Caco-2 (cell line): ENCODE measurements at regions not wholly inside any gene's neighbourhood (a gene's known extent, or its start where the extent isn't known, plus 50 kb on each side); places are given as distances from the start of the nearest gene placed in this dataset.

Experiments
- BruUV-seq: library from RNA; stranded (reverse); fragments of 400-500 nt; replicated peaks from 2 replicates; lab custom pipeline; 2021; lab: Mats Ljungman, UMichigan
- CTCF ChIA-PET: fragments of 300-600 bp; sonication (Branson Sonifier 250); formaldehyde crosslinking; loops from one replicate; lab custom pipeline; 2022; ENCODE audit warnings: antibody characterized with exemption; lab: Charles Lee
- POLR2A ChIA-PET: fragments of 300-600 bp; sonication (Branson Sonifier 250); formaldehyde crosslinking; loops from one replicate; lab custom pipeline; 2022; ENCODE audit warnings: antibody characterized with exemption; lab: Charles Lee
- DNase-seq, 2 experiments: peaks; one replicate each; pipeline versions ENCODE4 v3.0.0 to v3.0.0-alpha.2; 2020 to 2022
- H3K27me3 ChIP-seq: replicated peaks from 2 replicates; pipeline ENCODE4 v1.6.0; 2011; ENCODE audit warnings: low read length; ENCODE audit not compliant: control insufficient read depth, insufficient read depth
- H3K36me3 ChIP-seq: 2 replicates; pipeline ENCODE4 v1.5.1; 2011; ENCODE audit warnings: low read length; ENCODE audit not compliant: control insufficient read depth, insufficient read depth
- H3K4me1 ChIP-seq: fragments of 250-450 bp; sonication (Bioruptor Pico); 2 replicates; pipeline ENCODE4 v1.5.1; 2020; ENCODE audit warnings: mild to moderate bottlenecking
- H3K4me3 ChIP-seq: 2 replicates; pipeline ENCODE4 v1.5.1; 2011; ENCODE audit warnings: low read depth, mild to moderate bottlenecking, control low read depth, low read length
- H3K9me3 ChIP-seq: fragments of 250-450 bp; sonication (Bioruptor Pico); 2 replicates; pipeline ENCODE4 v1.5.1; 2020; ENCODE audit warnings: mild to moderate bottlenecking, moderate library complexity
- H3K27ac Mint-ChIP-seq: one replicate; pipeline ENCODE4 v1.8.0; 2022; ENCODE audit warnings: mixed read lengths; ENCODE audit not compliant: unreplicated experiment
- H3K27me3 Mint-ChIP-seq: one replicate; pipeline ENCODE4 v1.8.0; 2022; ENCODE audit warnings: mixed read lengths; ENCODE audit not compliant: insufficient read depth, unreplicated experiment
- H3K36me3 Mint-ChIP-seq: one replicate; pipeline ENCODE4 v1.8.0; 2022; ENCODE audit warnings: mild to moderate bottlenecking, mixed read lengths; ENCODE audit not compliant: insufficient read depth, unreplicated experiment
- H3K4me1 Mint-ChIP-seq: one replicate; pipeline ENCODE4 v1.8.0; 2022; ENCODE audit warnings: low read depth, mixed read lengths; ENCODE audit not compliant: unreplicated experiment
- H3K4me3 Mint-ChIP-seq: one replicate; pipeline ENCODE4 v1.8.0; 2022; ENCODE audit warnings: mild to moderate bottlenecking, moderate library complexity, mixed read lengths; ENCODE audit not compliant: unreplicated experiment
- H3K9me3 Mint-ChIP-seq: one replicate; pipeline ENCODE4 v1.8.0; 2022; ENCODE audit warnings: mixed read lengths; ENCODE audit not compliant: unreplicated experiment
- intact Hi-C: fragments of 100-400 bp; cut with micrococcal nuclease; formaldehyde crosslinking; loops from one replicate; pipeline ENCODE4 v1.10.0; 2022; ENCODE audit not compliant: unreplicated experiment
- TF ChIP-seq, protein P1 (sequence below), 2 experiments: fragments of 200-600 bp in 1 of 2; IDR thresholded peaks; 1 replicate in 1 of 2; 2 replicates in 1 of 2; pipeline versions ENCODE4 v1.5.1 to v1.8.0; 2011 to 2022; ENCODE audit warnings: antibody characterized with exemption in 1 of 2, control low read depth in 1 of 2, inconsistent platforms in 1 of 2, low read depth in 1 of 2, low read length in 1 of 2, mild to moderate bottlenecking in 1 of 2, moderate library complexity in 1 of 2; ENCODE audit not compliant: insufficient read depth in 1 of 2, severe bottlenecking in 1 of 2, unreplicated experiment in 1 of 2

- TF ChIP-seq, protein P1, sequence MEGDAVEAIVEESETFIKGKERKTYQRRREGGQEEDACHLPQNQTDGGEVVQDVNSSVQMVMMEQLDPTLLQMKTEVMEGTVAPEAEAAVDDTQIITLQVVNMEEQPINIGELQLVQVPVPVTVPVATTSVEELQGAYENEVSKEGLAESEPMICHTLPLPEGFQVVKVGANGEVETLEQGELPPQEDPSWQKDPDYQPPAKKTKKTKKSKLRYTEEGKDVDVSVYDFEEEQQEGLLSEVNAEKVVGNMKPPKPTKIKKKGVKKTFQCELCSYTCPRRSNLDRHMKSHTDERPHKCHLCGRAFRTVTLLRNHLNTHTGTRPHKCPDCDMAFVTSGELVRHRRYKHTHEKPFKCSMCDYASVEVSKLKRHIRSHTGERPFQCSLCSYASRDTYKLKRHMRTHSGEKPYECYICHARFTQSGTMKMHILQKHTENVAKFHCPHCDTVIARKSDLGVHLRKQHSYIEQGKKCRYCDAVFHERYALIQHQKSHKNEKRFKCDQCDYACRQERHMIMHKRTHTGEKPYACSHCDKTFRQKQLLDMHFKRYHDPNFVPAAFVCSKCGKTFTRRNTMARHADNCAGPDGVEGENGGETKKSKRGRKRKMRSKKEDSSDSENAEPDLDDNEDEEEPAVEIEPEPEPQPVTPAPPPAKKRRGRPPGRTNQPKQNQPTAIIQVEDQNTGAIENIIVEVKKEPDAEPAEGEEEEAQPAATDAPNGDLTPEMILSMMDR (IDR thresholded peaks at IDR 0.05; ENCODE audit: insufficient read depth in 1 of 2, low read depth in 1 of 2, low read length in 1 of 2, severe bottlenecking in 1 of 2, unreplicated experiment in 1 of 2) = no peak
- no peak overlapping the region for H3K27ac Mint-ChIP-seq
- H3K4me1 Mint-ChIP-seq = peaks cover 29% of the 10 kb centered on the region
- no peaks in the 10 kb centered on the region for H3K27me3 Mint-ChIP-seq
- peaks cover 17% of the 10 kb centered on the region for H3K36me3 Mint-ChIP-seq
- ChIA-PET POLR2A (interaction anchor here (1.0 kb wide), 1 partner anchor 14 kb away, joined by 3 read pairs; a partner anchor contains a TSS), CTCF (interaction anchor here (0.5 to 0.6 kb wide), 2 partner anchors 16 to 735 kb away, joined by 3 read pairs; no protein-coding TSS in a partner anchor)
- intact Hi-C loops = no loop called here
- H3K4me1 ChIP-seq = 0 out of 2 replicates have a peak, but pooled peaks cover 6% of the 10 kb centered on the region
- H3K36me3 ChIP-seq = no peaks in the 10 kb centered on the region
- no peak for DNase-seq
- no peaks in the 10 kb centered on the region for H3K9me3 Mint-ChIP-seq
- H3K4me3 Mint-ChIP-seq = peak overlapping the region; percentile 24
- H3K27me3 ChIP-seq = no peaks in the 10 kb centered on the region
- no peaks in the 10 kb centered on the region for H3K9me3 ChIP-seq
- BruUV-seq = no TSS peak
- no peak overlapping the region for H3K4me3 ChIP-seq
These were observed 85.9 kb upstream of the PRSS16 start for GRCh38 chr6:27161603-27161945.

DNA sequence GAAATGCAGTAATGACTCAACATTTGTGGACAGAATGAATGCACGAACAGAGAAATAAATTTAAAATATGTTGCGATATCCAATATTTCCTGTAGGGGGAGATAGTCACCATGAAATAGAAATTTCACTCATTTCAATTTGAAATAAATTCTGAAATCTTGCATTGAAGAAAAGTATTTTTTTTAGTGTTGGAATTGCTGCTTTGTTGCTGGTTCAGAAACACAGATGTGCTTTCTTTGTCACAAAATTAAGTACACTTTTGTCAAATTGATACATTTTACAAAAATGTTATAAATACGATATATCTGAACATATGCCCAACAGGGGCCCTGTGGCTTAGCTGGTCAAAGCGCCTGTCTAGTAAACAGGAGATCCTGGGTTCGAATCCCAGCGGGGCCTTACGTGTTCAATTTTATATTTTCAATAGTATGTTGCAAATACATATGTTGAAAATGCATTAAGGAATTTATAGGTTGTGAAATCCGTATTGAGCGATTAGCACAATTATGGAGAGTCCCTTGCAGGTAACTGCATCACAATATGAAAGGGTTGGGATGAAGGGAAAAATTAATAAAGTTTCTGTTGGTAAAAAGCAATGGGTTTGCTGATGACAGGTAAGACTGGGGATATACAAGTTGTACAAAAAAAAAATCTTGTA is 85.4 kb upstream of the PRSS16 start:
- ChIA-PET CTCF (interaction anchor here (0.6 kb wide), 1 partner anchor 735 kb away, joined by 3 read pairs; no protein-coding TSS in a partner anchor), POLR2A (interaction anchor here (1.0 kb wide), 1 partner anchor 15 kb away, joined by 3 read pairs; a partner anchor contains a TSS)
- H3K36me3 Mint-ChIP-seq = peaks cover 17% of the 10 kb centered on the region
- peaks cover 24% of the 10 kb centered on the region for H3K4me1 Mint-ChIP-seq
- intact Hi-C loops = no loop called here
- no peaks in the 10 kb centered on the region for H3K36me3 ChIP-seq
- TF ChIP-seq, protein P1 (IDR thresholded peaks at IDR 0.05; ENCODE audit: insufficient read depth in 1 of 2, low read depth in 1 of 2, low read length in 1 of 2, severe bottlenecking in 1 of 2, unreplicated experiment in 1 of 2) = peak; percentile 41 to 46
- no peaks in the 10 kb centered on the region for H3K9me3 Mint-ChIP-seq
- DNase-seq = peak in 1 of 2 experiments; percentile 41
- 0 out of 2 replicates have a peak, but pooled peaks cover 6% of the 10 kb centered on the region for H3K4me1 ChIP-seq
- H3K27me3 ChIP-seq = no peaks in the 10 kb centered on the region
- H3K4me3 ChIP-seq = no peak overlapping the region
- BruUV-seq = no TSS peak
- no peaks in the 10 kb centered on the region for H3K27me3 Mint-ChIP-seq
- peak overlapping the region; percentile 24 for H3K4me3 Mint-ChIP-seq
- H3K9me3 ChIP-seq = no peaks in the 10 kb centered on the region
- H3K27ac Mint-ChIP-seq = no peak overlapping the region

DNA sequence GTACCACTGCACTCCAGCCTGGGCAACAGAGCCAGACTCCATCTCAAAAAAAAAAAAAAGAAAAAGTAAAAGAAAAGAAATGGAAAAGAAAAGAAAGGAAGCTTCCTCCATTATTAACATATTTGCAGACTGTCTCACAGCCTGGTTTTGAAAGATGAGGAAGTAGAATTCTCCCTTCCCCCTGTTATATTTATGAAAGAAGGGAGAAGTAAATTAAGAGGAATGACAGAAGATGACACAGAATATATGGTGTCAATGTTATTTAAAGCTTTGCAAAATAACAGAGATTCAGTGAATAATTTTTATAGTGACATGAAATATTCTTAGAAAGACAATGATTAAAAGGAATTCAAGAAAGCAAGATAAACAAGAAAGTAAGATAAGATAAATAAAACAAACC is 83.7 kb upstream of the PRSS16 start:
- H3K4me1 ChIP-seq = no peaks in the 10 kb centered on the region
- H3K27me3 ChIP-seq = no peaks in the 10 kb centered on the region
- BruUV-seq = no TSS peak
- ChIA-PET POLR2A (interaction anchor here (0.6 kb wide), 1 partner anchor 643 kb away, joined by 3 read pairs; no protein-coding TSS in a partner anchor), CTCF (interaction anchor here (0.7 to 0.8 kb wide), 2 partner anchors 10 to 545 kb away, joined by 3 to 4 read pairs; no protein-coding TSS in a partner anchor)
- Mint-ChIP-seq H3K36me3 (peaks cover 6% of the 10 kb centered on the region), H3K27ac (no peak overlapping the region), H3K9me3 (no peaks in the 10 kb centered on the region), H3K4me3 (no peak overlapping the region), H3K27me3 (no peaks in the 10 kb centered on the region), H3K4me1 (peaks cover 12% of the 10 kb centered on the region)
- H3K4me3 ChIP-seq = no peak overlapping the region
- TF ChIP-seq, protein P1 (IDR thresholded peaks at IDR 0.05; ENCODE audit: insufficient read depth in 1 of 2, low read depth in 1 of 2, low read length in 1 of 2, severe bottlenecking in 1 of 2, unreplicated experiment in 1 of 2) = no peak
- no peaks in the 10 kb centered on the region for H3K36me3 ChIP-seq
- no peaks in the 10 kb centered on the region for H3K9me3 ChIP-seq
- intact Hi-C loops = no loop called here
- no peak for DNase-seq
